HG02973 (cell line): ENCODE measurements at regions not wholly inside any gene's neighbourhood (a gene's known extent, or its start where the extent isn't known, plus 50 kb on each side); places are given as distances from the start of the nearest gene placed in this dataset.
"Not testable (repeated sequence)": the region's sequence is repeated elsewhere in the genome, so short reads cannot be mapped to it uniquely, and the experiment has no call there.

Source experiments
- ATAC-seq: cut with Tn5 transposase; IDR thresholded peaks from one replicate; pipeline ENCODE4 v1.9.1; 2021; ENCODE audit warnings: moderate library complexity; ENCODE audit not compliant: unreplicated experiment

DNA sequence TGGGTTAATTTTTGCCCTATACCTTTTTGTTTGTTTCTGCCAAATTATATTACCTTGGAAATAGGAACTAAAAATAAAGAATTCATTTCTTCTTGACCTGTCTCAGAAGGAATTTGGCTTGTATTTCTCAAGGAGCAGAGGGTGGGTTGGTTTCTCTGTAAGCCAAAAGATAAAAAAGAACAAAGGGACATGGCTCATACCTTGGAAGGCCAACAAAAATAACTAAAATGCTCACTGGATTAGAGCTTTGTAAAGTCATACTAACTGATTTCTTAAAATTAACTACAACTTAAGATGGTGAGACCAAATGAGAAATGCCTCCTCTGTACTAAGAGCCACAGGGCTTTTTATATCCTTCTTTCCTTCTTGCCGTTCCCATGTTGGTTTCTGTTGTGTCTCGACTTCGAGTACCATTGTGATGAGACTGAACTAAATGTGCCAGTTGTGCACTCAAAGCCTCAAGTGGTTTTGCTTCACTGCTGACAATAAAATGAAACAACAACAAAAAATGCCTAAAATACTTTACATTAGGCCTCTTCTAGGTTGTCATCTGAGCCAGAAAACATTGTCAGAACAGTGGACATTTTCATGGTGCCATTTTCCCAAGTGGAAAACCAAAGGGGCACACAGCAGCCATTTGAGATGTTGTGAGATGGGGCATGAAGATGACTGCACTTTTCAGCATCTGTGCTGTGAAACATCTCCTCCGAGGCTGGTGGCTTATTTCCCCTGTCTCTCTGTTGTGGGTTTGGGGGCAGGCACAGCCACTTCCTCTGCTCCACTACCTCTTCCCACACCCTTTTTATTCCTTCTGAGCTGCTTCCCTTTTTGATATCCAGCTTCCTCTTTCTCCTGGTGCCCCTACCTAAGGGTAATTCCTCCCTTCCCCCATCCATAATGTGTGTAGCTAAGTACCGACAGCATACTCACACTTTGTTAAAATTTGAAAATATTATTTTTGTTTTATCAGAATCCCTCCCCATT, 51.8 kb upstream of the AGR3 start:
- ATAC-seq, result no peak

GRCh38 chr7:16934722-16935340, 53.0 kb upstream of the AGR3 start:
- no peak for ATAC-seq

DNA sequence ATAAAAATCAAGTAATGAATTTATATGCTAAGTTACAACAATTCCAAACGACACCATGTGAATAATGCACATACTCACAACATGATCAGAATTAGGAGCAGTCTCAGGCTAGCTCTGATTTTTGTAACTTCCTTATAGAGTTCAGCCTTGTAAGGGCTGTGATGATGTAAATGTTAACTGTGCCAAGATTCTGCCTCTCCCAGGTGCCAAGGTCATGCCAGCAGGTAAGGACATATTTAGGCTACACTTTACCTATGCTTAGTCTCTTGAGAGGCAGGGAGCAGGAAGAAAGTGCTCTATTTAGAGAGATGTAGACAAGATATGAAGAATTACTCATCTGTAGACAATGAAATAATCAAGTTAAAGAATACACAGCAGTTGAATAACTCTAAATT, 53.6 kb upstream of the AGR3 start:
- no peak for ATAC-seq

DNA sequence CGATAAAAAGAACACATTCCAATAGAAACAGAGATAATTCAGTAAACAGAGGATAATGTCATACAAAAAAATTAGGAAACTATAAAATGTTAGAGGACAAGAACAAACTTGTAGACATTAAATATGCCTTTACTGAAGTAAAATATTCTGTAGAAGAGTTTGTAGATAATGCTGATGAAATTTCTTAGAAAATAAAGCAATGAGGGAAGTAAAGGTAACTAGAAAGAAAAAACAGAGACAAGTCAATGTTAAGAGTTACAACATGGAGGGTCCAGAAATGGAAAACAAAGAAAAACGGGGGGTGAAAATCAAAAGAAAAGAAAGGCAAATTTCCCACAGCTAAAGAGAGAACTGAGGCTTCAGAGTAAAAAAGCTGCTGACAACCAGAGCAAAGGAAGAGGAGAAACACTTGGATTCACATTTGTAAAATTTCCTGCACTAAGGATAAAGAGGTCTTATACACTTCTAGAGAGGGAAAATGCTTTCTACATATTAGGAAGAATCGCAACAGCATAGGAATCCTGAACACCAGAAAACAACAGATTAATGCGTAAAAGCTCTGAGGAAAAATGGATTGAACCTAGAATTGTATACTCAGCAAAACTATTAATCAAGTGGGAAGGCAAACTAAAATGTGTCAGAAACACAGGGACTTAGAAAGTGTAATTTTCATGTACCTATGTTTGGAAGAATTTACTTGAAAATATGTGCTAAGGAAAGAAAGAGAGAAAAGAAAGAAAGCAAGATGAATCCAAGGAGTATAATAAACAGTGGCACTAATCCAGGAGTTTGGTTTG, 55.0 kb upstream of the AGR3 start:
- ATAC-seq, result no peak

GRCh38 chr7:16939161-16939560, 57.4 kb upstream of the AGR3 start:
- ATAC-seq, result no peak

- ATAC-seq, result no peak
Measured at GRCh38 chr7:16940776-16941175, 59.0 kb upstream of the AGR3 start.

GRCh38 chr7:16942929-16943509, 61.2 kb upstream of the AGR3 start:
- no peak for ATAC-seq

GRCh38 chr7:16944936-16945335, 63.2 kb upstream of the AGR3 start:
- ATAC-seq, result no peak

GRCh38 chr7:16945372-16945771, 63.6 kb upstream of the AGR3 start:
- no peak for ATAC-seq

- ATAC-seq, result not testable (repeated sequence)
Measured at GRCh38 chr7:16948110-16948509, 66.3 kb upstream of the AGR3 start.

DNA sequence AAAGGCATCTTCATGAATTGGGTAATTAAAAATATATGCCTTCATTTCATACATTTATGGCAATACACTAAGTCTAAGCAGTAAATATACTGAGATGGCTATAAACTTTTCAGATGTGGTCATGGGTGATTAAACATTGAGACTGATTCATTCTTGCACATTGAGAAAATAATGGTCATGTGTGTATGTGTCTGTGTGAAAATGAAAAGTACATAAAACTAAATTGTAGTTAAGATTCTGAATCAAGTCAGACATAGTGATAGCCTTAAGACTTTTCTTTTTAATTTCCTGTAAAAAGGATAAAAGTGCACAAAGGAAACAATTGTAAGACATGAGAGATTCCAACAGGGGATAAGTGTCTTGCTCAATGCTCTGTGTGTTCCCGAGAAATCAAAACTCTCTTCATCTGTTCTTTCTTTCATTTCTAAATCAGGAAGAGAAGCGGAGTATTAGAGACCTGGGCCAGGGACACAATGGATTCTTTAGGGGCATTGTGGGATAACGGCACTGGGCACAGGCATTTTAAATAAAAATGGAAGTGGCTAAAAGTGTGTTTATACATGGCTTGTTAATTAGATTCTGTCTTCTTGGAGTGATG, 69.8 kb upstream of the AGR3 start:
- no peak for ATAC-seq

- ATAC-seq, result no peak
Measured at GRCh38 chr7:16954321-16954720, 72.5 kb upstream of the AGR3 start.

DNA sequence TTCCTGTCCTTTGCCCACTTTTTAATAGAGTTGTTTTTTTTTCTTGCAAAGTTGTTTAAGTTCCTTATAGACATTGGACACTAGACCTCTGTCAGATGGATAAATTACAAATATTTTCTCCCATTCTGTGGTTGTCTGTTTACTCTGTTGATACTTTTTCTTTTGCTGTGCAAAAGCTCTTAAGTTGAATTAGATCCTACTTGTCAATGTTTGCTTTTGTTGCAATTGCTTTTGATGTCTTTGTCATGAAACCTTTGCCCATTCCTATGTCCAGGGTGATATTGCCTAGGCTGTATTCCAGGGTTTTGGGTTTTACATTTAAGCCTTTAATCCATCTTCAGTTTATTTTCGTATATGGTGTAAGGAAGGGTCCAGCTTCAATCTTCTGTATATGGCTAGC, 76.9 kb upstream of the AGR3 start:
- ATAC-seq, result no peak

- no peak for ATAC-seq
Measured at GRCh38 chr7:16960337-16960965, 78.7 kb upstream of the AGR3 start.

DNA sequence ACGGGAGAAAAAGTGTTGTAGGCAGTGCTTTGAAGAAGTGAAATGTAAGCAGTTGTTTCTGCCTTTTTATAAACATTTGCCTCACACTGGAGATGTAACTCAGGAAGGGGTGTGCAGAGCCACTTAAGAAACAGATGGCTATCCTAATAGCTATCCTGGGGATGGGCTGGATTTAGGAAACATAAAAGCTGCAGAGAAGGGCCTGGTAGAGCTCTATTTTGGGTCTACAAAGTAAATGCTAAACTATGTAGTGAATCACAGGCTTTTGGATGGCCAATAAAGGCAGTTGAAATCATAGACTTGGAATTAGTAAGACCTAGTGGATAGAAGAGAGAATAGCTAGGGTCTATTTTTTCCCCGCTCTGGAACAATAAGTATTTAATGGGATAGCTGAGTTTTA, 79.9 kb upstream of the AGR3 start:
- no peak for ATAC-seq

DNA sequence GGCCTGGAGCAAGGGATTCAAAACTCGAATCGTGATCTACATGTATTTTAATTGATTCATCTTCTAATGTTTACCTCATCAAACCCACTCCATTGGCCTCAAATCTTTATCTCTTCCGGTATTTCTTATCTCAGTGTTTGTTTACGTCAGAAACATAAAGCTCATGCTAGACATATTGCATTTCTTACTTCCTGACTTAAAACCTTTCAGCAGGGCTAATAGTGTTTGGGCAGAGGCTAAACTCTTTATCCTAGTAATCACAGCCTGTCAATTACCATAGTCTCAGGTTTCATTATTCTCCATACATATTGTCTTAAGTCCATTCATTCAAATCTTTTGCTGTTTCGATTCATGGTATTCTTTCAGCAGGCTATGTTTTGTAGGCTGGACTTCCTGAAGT, 81.3 kb upstream of the AGR3 start:
- no peak for ATAC-seq

- ATAC-seq, result not testable (repeated sequence)
Measured at GRCh38 chr7:16965697-16966096, 83.9 kb upstream of the AGR3 start.

GRCh38 chr7:16967300-16967811, 85.6 kb upstream of the AGR3 start:
- no peak for ATAC-seq

GRCh38 chr7:16970732-16971482, 89.1 kb upstream of the AGR3 start:
- no peak for ATAC-seq
